AG04449 (cell line): ENCODE measurements at regions not wholly inside any gene's neighbourhood (a gene's known extent, or its start where the extent isn't known, plus 50 kb on each side); places are given as distances from the start of the nearest gene placed in this dataset.

Source experiments
- CTCF ChIA-PET: fragments of 350-600 bp; formaldehyde crosslinking; extraction: SDS; loops from one replicate; lab custom pipeline; 2021; ENCODE audit warnings: antibody characterized with exemption; lab: Yijun Ruan, JAX
- POLR2A ChIA-PET: fragments of 400-600, 350-600 bp; formaldehyde crosslinking; extraction: SDS; loops from one replicate; lab custom pipeline; 2020; ENCODE audit warnings: antibody characterized with exemption, inconsistent platforms; lab: Yijun Ruan, JAX
- DNase-seq: peaks from one replicate; pipeline ENCODE4 v3.0.0-alpha.2; 2010; ENCODE audit warnings: low read depth, low spot score
- H3K4me3 ChIP-seq: 2 replicates; pipeline ENCODE4 v1.5.1; 2011; ENCODE audit warnings: low read depth, mild to moderate bottlenecking, control low read depth, low read length
- CTCF ChIP-seq: IDR thresholded peaks from one replicate; pipeline ENCODE4 v1.5.1; 2011; ENCODE audit warnings: mild to moderate bottlenecking, moderate library complexity, low read length, control low read depth, inconsistent platforms; ENCODE audit not compliant: insufficient read depth; ENCODE audit errors: missing control alignments

- ChIA-PET CTCF (no interaction called here), POLR2A (no interaction called here)
- TF ChIP-seq CTCF = no peak
- H3K4me3 ChIP-seq = no peak overlapping the region
- no peak for DNase-seq
Measured at GRCh38 chr10:106106114-106106513, 1058.4 kb downstream of the SORCS1 start.

- no peak for TF ChIP-seq CTCF
- ChIA-PET POLR2A (no interaction called here), CTCF (no interaction called here)
- no peak overlapping the region for H3K4me3 ChIP-seq
- no peak for DNase-seq
Measured at GRCh38 chr10:106089855-106090254, 1074.7 kb downstream of the SORCS1 start.

GRCh38 chr10:106086391-106086790, 1078.1 kb downstream of the SORCS1 start:
- POLR2A ChIA-PET = no interaction called here
- no peak for TF ChIP-seq CTCF
- DNase-seq = no peak
- CTCF ChIA-PET = no interaction called here
- no peak overlapping the region for H3K4me3 ChIP-seq

GRCh38 chr10:106083572-106083971, 1080.9 kb downstream of the SORCS1 start:
- no peak for TF ChIP-seq CTCF
- ChIA-PET POLR2A (no interaction called here), CTCF (no interaction called here)
- no peak overlapping the region for H3K4me3 ChIP-seq
- DNase-seq = no peak

GRCh38 chr10:106082865-106083264, 1081.6 kb downstream of the SORCS1 start:
- no peak for TF ChIP-seq CTCF
- H3K4me3 ChIP-seq = no peak overlapping the region
- DNase-seq = no peak
- ChIA-PET CTCF (no interaction called here), POLR2A (no interaction called here)

- no peak for TF ChIP-seq CTCF
- ChIA-PET CTCF (no interaction called here), POLR2A (interaction anchor here (0.6 kb wide), 1 partner anchor 486 kb away, joined by 3 read pairs; no protein-coding TSS in a partner anchor)
- no peak for DNase-seq
- no peak overlapping the region for H3K4me3 ChIP-seq
Measured at GRCh38 chr10:106078895-106079576, 1085.5 kb downstream of the SORCS1 start.
